Parathyroid adenoma (tissue), 2 donors: ENCODE measurements at regions not wholly inside any gene's neighbourhood (a gene's known extent, or its start where the extent isn't known, plus 50 kb on each side); places are given as distances from the start of the nearest gene placed in this dataset.

ENCODE experiments used
- H2AFZ ChIP-seq: fragments of 300-600 bp; sonication (generic); one replicate; pipeline ENCODE4 v1.7.0; 2017; ENCODE audit warnings: antibody characterized with exemption, mild to moderate bottlenecking
- H3K27ac ChIP-seq: fragments of 300-600 bp; sonication (generic); one replicate; pipeline ENCODE4 v1.7.0; 2017
- H3K27me3 ChIP-seq: fragments of 300-600 bp; sonication (generic); one replicate; pipeline ENCODE4 v1.7.0; 2017; ENCODE audit warnings: low read length; ENCODE audit not compliant: control insufficient read depth, insufficient read depth
- H3K36me3 ChIP-seq: fragments of 300-600 bp; sonication (generic); one replicate; pipeline ENCODE4 v1.7.0; 2017; ENCODE audit warnings: low read length; ENCODE audit not compliant: control insufficient read depth, insufficient read depth
- H3K4me1 ChIP-seq: fragments of 300-600 bp; sonication (generic); one replicate; pipeline ENCODE4 v1.7.0; 2017; ENCODE audit warnings: control low read depth
- H3K4me2 ChIP-seq: fragments of 300-600 bp; sonication (generic); one replicate; pipeline ENCODE4 v1.7.0; 2017; ENCODE audit warnings: low read length
- H3K4me3 ChIP-seq: fragments of 300-600 bp; sonication (generic); one replicate; pipeline ENCODE4 v1.7.0; 2017; ENCODE audit warnings: low read depth, low read length
- H3K79me2 ChIP-seq: fragments of 300-600 bp; sonication (generic); one replicate; pipeline ENCODE4 v1.7.0; 2017; ENCODE audit warnings: control low read depth
- H3K9ac ChIP-seq: fragments of 300-600 bp; sonication (generic); one replicate; pipeline ENCODE4 v1.7.0; 2017; ENCODE audit warnings: mild to moderate bottlenecking
- H3K9me3 ChIP-seq: fragments of 300-600 bp; sonication (generic); one replicate; pipeline ENCODE4 v1.7.0; 2017; ENCODE audit warnings: low read length; ENCODE audit not compliant: control insufficient read depth
- TF ChIP-seq, protein P1 (sequence below): fragments of 300-600 bp; sonication (generic); IDR thresholded peaks from one replicate; pipeline ENCODE4 v1.7.0; 2017; ENCODE audit warnings: antibody characterized with exemption, mild to moderate bottlenecking
- donor health status: primary hyperparathyroidism.

DNA sequence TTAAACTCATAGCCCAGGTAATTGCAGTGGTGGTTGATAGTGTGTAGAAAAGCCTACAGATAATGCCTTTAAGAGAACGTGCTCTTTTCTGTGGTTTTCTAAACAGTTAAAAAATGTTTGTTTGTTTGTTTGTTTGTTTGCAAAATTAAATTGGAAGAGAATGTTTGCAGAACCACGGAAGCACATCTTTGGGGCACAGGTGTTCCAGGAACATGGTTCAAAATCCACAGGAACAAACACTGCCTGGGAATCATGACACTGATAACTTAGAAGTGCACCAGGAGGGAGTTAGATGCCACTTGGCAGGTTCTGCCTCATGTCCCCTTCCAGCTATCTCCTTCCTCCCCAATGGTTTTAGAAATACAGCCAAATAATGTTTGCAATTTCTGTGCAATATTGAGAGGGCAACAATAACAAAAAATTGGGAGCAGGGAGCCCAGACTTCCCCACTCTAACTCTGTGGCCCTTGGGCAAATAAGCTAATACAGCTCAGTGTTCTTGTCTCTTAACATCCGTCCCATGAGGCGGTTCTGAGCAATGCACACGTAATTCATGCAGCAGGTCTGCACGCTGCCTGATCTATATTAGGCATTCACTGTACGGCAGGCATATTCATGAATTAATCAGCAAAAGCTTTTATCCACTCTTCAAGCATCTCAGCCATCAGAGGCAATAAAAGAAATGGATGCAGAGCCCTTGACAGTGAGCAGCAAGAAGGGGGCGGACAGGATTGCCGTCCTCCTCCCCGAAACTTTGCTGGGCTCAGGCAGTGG, 274.3 kb upstream of the FOXQ1 start:
- Histone ChIP-seq H3K4me3 (no peak overlapping the region), H3K27ac (no peak overlapping the region), H3K79me2 (no peaks in the 10 kb centered on the region), H3K9ac (no peak overlapping the region), H3K36me3 (no peaks in the 10 kb centered on the region), H3K27me3 (no peaks in the 10 kb centered on the region), H3K9me3 (no peaks in the 10 kb centered on the region), H3K4me1 (no peaks in the 10 kb centered on the region), H2AFZ (no peak overlapping the region), H3K4me2 (no peak overlapping the region)
- TF ChIP-seq, protein P1, sequence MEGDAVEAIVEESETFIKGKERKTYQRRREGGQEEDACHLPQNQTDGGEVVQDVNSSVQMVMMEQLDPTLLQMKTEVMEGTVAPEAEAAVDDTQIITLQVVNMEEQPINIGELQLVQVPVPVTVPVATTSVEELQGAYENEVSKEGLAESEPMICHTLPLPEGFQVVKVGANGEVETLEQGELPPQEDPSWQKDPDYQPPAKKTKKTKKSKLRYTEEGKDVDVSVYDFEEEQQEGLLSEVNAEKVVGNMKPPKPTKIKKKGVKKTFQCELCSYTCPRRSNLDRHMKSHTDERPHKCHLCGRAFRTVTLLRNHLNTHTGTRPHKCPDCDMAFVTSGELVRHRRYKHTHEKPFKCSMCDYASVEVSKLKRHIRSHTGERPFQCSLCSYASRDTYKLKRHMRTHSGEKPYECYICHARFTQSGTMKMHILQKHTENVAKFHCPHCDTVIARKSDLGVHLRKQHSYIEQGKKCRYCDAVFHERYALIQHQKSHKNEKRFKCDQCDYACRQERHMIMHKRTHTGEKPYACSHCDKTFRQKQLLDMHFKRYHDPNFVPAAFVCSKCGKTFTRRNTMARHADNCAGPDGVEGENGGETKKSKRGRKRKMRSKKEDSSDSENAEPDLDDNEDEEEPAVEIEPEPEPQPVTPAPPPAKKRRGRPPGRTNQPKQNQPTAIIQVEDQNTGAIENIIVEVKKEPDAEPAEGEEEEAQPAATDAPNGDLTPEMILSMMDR = no peak

GRCh38 chr6:1035401-1035800, 276.5 kb upstream of the FOXQ1 start:
- Histone ChIP-seq H3K79me2 (no peaks in the 10 kb centered on the region), H3K27me3 (no peaks in the 10 kb centered on the region), H3K4me3 (no peak overlapping the region), H2AFZ (no peak overlapping the region), H3K9ac (no peak overlapping the region), H3K9me3 (no peaks in the 10 kb centered on the region), H3K27ac (no peak overlapping the region), H3K36me3 (no peaks in the 10 kb centered on the region), H3K4me1 (no peaks in the 10 kb centered on the region), H3K4me2 (no peak overlapping the region)
- TF ChIP-seq, protein P1 = no peak

DNA sequence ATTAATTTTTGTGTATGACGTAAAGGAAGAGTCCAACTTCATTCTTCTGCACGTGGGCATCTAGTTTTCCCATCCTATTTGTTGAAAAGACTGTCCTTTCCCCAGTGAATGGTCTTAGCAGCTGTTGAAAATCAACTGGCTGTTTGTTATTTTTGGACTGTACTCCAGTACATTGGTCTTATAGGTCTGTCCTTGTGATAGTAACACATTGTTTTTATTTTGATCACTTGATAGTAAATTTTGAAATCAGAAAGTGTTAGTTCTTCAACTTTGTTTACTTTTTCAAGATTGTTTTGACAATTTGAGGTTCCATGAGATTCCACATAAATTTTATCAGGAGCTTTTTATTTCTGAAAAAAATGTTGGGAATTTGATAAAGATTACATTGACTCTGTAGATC, 280.2 kb upstream of the FOXQ1 start:
- no peaks in the 10 kb centered on the region for H3K9me3 ChIP-seq
- no peak overlapping the region for H2AFZ ChIP-seq
- H3K4me2 ChIP-seq = no peak overlapping the region
- H3K4me1 ChIP-seq = no peaks in the 10 kb centered on the region
- TF ChIP-seq, protein P1 = no peak
- H3K36me3 ChIP-seq = no peaks in the 10 kb centered on the region
- H3K4me3 ChIP-seq = no peak overlapping the region
- no peak overlapping the region for H3K9ac ChIP-seq
- H3K27ac ChIP-seq = no peak overlapping the region
- H3K79me2 ChIP-seq = no peaks in the 10 kb centered on the region
- no peaks in the 10 kb centered on the region for H3K27me3 ChIP-seq

DNA sequence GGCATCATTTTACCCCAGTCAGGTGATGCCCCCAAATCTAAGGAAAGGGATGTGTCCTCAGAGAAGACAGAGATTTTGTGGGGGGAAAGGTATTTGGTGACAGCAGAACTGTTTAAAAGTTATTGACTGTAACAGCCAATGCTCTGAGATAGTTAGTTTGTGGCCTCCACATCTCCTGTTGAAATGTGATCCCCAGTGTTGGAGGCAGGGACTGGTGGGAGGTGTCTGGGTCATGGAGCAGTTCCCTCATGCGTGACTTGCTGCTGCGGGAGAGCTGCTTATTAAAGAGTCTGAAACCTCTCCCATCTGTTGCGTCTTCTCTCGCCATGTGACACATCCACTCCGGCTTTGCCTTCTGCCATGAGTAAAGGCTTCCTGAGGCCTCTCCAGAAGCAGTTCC, 282.8 kb upstream of the FOXQ1 start:
- Histone ChIP-seq H2AFZ (no peak overlapping the region), H3K9me3 (no peaks in the 10 kb centered on the region), H3K79me2 (no peaks in the 10 kb centered on the region), H3K36me3 (no peaks in the 10 kb centered on the region), H3K4me2 (no peak overlapping the region), H3K4me3 (no peak overlapping the region), H3K27ac (no peak overlapping the region), H3K4me1 (no peaks in the 10 kb centered on the region), H3K27me3 (no peaks in the 10 kb centered on the region), H3K9ac (no peak overlapping the region)
- TF ChIP-seq, protein P1 = no peak

- no peaks in the 10 kb centered on the region for H3K9me3 ChIP-seq
- H2AFZ ChIP-seq = no peak overlapping the region
- H3K9ac ChIP-seq = no peak overlapping the region
- H3K27me3 ChIP-seq = no peaks in the 10 kb centered on the region
- H3K4me2 ChIP-seq = no peak overlapping the region
- TF ChIP-seq, protein P1 = no peak
- no peak overlapping the region for H3K4me3 ChIP-seq
- no peak overlapping the region for H3K27ac ChIP-seq
- H3K36me3 ChIP-seq = no peaks in the 10 kb centered on the region
- H3K79me2 ChIP-seq = no peaks in the 10 kb centered on the region
- no peaks in the 10 kb centered on the region for H3K4me1 ChIP-seq
Observed at GRCh38 chr6:1028723-1029122, 283.2 kb upstream of the FOXQ1 start.
